ENCODE measurements at regions not wholly inside any gene's neighbourhood (a gene's known extent, or its start where the extent isn't known, plus 50 kb on each side); places are given as distances from the start of the nearest gene placed in this dataset.

GRCh38 chr12:127438512-127439244 lies 828.3 kb upstream of the TMEM132C start (continued):
- TF ChIP-seq CBX3 (IDR thresholded peaks at IDR 0.05; ENCODE audit: borderline replicate concordance, low read depth) (no peak), JUND (IDR thresholded peaks at IDR 0.05; ENCODE audit: low read depth, low read length) (no peak), TBL1XR1 (IDR thresholded peaks at IDR 0.05; ENCODE audit: low read depth, low read length) (no peak)

DNA sequence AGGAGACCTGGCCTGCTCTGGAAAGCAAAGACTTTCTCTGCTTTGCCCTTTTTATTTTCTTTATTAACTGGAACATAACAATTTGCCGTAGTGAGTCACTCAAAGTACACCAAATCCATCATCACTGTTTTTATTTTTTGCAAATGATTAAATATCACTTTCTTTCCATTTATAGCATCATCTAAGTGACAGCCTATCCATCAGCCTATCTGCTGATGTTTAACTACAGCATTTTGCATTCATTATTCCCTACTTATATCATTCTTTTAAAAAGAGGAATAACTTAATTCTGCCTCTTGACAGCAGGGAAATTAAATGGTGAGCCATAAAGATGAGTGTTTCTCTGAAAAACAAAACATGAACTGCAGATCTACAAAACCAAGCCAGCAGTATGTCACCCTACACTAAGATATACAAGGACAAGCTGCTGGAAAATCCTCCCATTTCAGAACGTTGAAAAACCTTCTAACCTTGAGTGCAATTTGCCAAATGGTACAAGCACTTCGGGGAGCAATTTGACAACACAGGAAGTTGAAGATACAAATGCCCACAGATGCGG lies 821.3 kb upstream of the TMEM132C start:
- TF ChIP-seq CEBPB (IDR thresholded peaks at IDR 0.05; ENCODE audit: borderline replicate concordance in 1 of 2, low read depth in 2 of 2, low read length in 2 of 2) (no peak), TARDBP (IDR thresholded peaks at IDR 0.05; ENCODE audit: borderline replicate concordance) (no peak), SRF (IDR thresholded peaks at IDR 0.05; ENCODE audit: low read depth in 2 of 2, low read length in 2 of 2) (no peak), NFYB (IDR thresholded peaks at IDR 0.05; ENCODE audit: insufficient read depth, low read depth, low read length) (no peak), PBX3 (IDR thresholded peaks at IDR 0.05; ENCODE audit: insufficient replicate concordance, low read depth, low read length) (no peak), HDAC2 (IDR thresholded peaks at IDR 0.05) (no peak), EP300 (IDR thresholded peaks at IDR 0.05; ENCODE audit: borderline replicate concordance in 1 of 2, control insufficient read depth in 1 of 2, low read depth in 2 of 2, low read length in 2 of 2) (no peak), POLR2AphosphoS5 (IDR thresholded peaks at IDR 0.05; ENCODE audit: low read length) (no peak), SP1 (IDR thresholded peaks at IDR 0.05; ENCODE audit: low read depth, low read length) (no peak), KLF5 (IDR thresholded peaks at IDR 0.05; ENCODE audit: partially characterized antibody) (no peak), PML (IDR thresholded peaks at IDR 0.05; ENCODE audit: low read length) (no peak), CHD2 (IDR thresholded peaks at IDR 0.05; ENCODE audit: borderline replicate concordance, low read depth, low read length) (no peak)
- TF ChIP-seq, protein P1, sequence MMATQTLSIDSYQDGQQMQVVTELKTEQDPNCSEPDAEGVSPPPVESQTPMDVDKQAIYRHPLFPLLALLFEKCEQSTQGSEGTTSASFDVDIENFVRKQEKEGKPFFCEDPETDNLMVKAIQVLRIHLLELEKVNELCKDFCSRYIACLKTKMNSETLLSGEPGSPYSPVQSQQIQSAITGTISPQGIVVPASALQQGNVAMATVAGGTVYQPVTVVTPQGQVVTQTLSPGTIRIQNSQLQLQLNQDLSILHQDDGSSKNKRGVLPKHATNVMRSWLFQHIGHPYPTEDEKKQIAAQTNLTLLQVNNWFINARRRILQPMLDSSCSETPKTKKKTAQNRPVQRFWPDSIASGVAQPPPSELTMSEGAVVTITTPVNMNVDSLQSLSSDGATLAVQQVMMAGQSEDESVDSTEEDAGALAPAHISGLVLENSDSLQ (IDR thresholded peaks at IDR 0.05) = no peak
- TF ChIP-seq, protein P2, sequence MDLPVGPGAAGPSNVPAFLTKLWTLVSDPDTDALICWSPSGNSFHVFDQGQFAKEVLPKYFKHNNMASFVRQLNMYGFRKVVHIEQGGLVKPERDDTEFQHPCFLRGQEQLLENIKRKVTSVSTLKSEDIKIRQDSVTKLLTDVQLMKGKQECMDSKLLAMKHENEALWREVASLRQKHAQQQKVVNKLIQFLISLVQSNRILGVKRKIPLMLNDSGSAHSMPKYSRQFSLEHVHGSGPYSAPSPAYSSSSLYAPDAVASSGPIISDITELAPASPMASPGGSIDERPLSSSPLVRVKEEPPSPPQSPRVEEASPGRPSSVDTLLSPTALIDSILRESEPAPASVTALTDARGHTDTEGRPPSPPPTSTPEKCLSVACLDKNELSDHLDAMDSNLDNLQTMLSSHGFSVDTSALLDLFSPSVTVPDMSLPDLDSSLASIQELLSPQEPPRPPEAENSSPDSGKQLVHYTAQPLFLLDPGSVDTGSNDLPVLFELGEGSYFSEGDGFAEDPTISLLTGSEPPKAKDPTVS (IDR thresholded peaks at IDR 0.05; ENCODE audit: low read depth, low read length) = no peak
- TF ChIP-seq, protein P3, sequence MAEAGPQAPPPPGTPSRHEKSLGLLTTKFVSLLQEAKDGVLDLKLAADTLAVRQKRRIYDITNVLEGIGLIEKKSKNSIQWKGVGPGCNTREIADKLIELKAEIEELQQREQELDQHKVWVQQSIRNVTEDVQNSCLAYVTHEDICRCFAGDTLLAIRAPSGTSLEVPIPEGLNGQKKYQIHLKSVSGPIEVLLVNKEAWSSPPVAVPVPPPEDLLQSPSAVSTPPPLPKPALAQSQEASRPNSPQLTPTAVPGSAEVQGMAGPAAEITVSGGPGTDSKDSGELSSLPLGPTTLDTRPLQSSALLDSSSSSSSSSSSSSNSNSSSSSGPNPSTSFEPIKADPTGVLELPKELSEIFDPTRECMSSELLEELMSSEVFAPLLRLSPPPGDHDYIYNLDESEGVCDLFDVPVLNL (IDR thresholded peaks at IDR 0.05; ENCODE audit: low read depth, low read length) = no peak
- Histone ChIP-seq H3K27me3 (replicated peaks in 1 of 2; ENCODE audit: control insufficient read depth in 2 of 2, insufficient read depth in 2 of 2, low read length in 1 of 2) (no peaks in the 10 kb centered on the region), H3K4me2 (ENCODE audit: control insufficient read depth, insufficient read depth) (no peak overlapping the region), H3K4me3 (no peak overlapping the region), H3K79me2 (ENCODE audit: control insufficient read depth, insufficient read depth, low read length) (no peaks in the 10 kb centered on the region), H3K36me3 (ENCODE audit: control insufficient read depth in 2 of 2, insufficient read depth in 2 of 2, low read length in 1 of 2) (no peaks in the 10 kb centered on the region), H3K9me3 (replicated peaks; ENCODE audit: control insufficient read depth, insufficient read depth, low read length) (no peaks in the 10 kb centered on the region; the same call in 2 of the 3 replicates), H4K20me1 (ENCODE audit: control insufficient read depth, insufficient read depth) (no peaks in the 10 kb centered on the region), H3K9ac (ENCODE audit: control insufficient read depth, insufficient read depth, low read length) (no peak overlapping the region), H3K4me1 (ENCODE audit: control insufficient read depth, insufficient read depth, low read length) (no peaks in the 10 kb centered on the region), H2AFZ (ENCODE audit: control insufficient read depth, low read depth, low read length) (no peak overlapping the region), H3K27ac (ENCODE audit: control insufficient read depth, insufficient read depth) (no peak overlapping the region)
- no peak for ATAC-seq
- POLR2A ChIA-PET = no interaction called here
- intact Hi-C loops (cut with micrococcal nuclease; ENCODE audit: unreplicated experiment) = no loop called here
- in situ Hi-C loops (cut with MboI) = no loop called here
- SMC1A ChIA-PET (ENCODE audit: uncharacterized antibody, unreplicated experiment) = no interaction called here
- CTCF ChIA-PET = no interaction called here
- no TSS peak for BruUV-seq (replicated peaks)
- 12% methylated on average over 4 of the region's 4 CpGs for WGBS (ENCODE audit: insufficient coverage, insufficient replicate concordance, low lambda C conversion rate, missing lambda C conversion rate)
- RAD21 ChIA-PET (ENCODE audit: unreplicated experiment) = no interaction called here
- DNase-seq (ENCODE audit: low read depth, low spot score) = no peak
- FAIRE-seq = no peak
